Activated naive CD4-positive, alpha-beta T cell treated with anti-CD3 and anti-CD28 coated beads, Interleukin-2, amount 10 ng/mL, durations not matched to agents 7 days and 5 days (primary cell): ENCODE measurements at regions not wholly inside any gene's neighbourhood (a gene's known extent, or its start where the extent isn't known, plus 50 kb on each side); places are given as distances from the start of the nearest gene placed in this dataset.

Experiments
- CTCF ChIA-PET: fragments of 350-600 bp; sonication (Branson Sonifier 250); formaldehyde crosslinking; loops from one replicate; lab custom pipeline; 2021; ENCODE audit warnings: antibody characterized with exemption; lab: Charles Lee
- DNase-seq: peaks from one replicate; pipeline ENCODE4 v3.0.0-alpha.2; 2020
- H3K27ac Mint-ChIP-seq: one replicate; pipeline ENCODE4 v1.8.0; 2021; ENCODE audit warnings: mild to moderate bottlenecking, moderate library complexity, mixed read lengths
- H3K27me3 Mint-ChIP-seq: one replicate; pipeline ENCODE4 v1.8.0; 2021; ENCODE audit warnings: mild to moderate bottlenecking, mixed read lengths
- H3K36me3 Mint-ChIP-seq: one replicate; pipeline ENCODE4 v1.8.0; 2021; ENCODE audit warnings: mixed read lengths
- H3K4me1 Mint-ChIP-seq: one replicate; pipeline ENCODE4 v1.8.0; 2021; ENCODE audit warnings: mixed read lengths
- H3K4me3 Mint-ChIP-seq: one replicate; pipeline ENCODE4 v1.8.0; 2021; ENCODE audit warnings: mild to moderate bottlenecking, moderate library complexity, mixed read lengths
- H3K9me3 Mint-ChIP-seq: one replicate; pipeline ENCODE4 v1.8.0; 2021; ENCODE audit warnings: mixed read lengths

- Mint-ChIP-seq H3K27me3 (no peaks in the 10 kb centered on the region), H3K4me1 (no peaks in the 10 kb centered on the region), H3K36me3 (no peaks in the 10 kb centered on the region), H3K9me3 (peaks cover 17% of the 10 kb centered on the region), H3K4me3 (no peak overlapping the region), H3K27ac (no peak overlapping the region)
- no peak for DNase-seq
- CTCF ChIA-PET = no interaction called here
Observed at GRCh38 chr12:114974826-114975639, 291.1 kb upstream of the TBX3 start.

- H3K4me1 Mint-ChIP-seq = no peaks in the 10 kb centered on the region
- no peak overlapping the region for H3K4me3 Mint-ChIP-seq
- H3K36me3 Mint-ChIP-seq = no peaks in the 10 kb centered on the region
- no peak for DNase-seq
- peaks cover 12% of the 10 kb centered on the region for H3K9me3 Mint-ChIP-seq
- H3K27me3 Mint-ChIP-seq = no peaks in the 10 kb centered on the region
- CTCF ChIA-PET = no interaction called here
- H3K27ac Mint-ChIP-seq = no peak overlapping the region
Observed at GRCh38 chr12:114974333-114974732, 290.4 kb upstream of the TBX3 start.

DNA sequence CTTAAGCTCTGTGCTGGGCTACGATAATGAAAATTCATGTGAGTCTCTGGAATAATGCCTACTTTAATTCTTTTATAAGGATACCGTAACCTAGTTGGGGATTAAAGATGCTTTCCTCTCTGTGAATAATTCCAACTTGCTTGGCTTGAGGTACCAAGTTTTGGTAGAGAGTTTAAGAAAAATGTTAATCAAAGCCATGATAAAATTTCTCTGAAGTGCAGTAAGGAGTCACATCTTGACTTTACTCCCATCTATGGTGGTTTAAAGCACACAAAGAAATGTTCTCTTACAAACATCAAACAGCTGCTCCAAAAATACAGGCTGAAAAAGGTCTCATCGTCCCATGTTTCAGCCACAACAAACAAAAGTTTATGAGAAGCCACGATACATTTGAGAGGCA, 284.8 kb upstream of the TBX3 start:
- no peaks in the 10 kb centered on the region for H3K27me3 Mint-ChIP-seq
- H3K36me3 Mint-ChIP-seq = no peaks in the 10 kb centered on the region
- CTCF ChIA-PET = no interaction called here
- H3K9me3 Mint-ChIP-seq = peaks cover 1% of the 10 kb centered on the region
- DNase-seq = no peak
- H3K4me3 Mint-ChIP-seq = no peak overlapping the region
- H3K4me1 Mint-ChIP-seq = no peaks in the 10 kb centered on the region
- no peak overlapping the region for H3K27ac Mint-ChIP-seq

DNA sequence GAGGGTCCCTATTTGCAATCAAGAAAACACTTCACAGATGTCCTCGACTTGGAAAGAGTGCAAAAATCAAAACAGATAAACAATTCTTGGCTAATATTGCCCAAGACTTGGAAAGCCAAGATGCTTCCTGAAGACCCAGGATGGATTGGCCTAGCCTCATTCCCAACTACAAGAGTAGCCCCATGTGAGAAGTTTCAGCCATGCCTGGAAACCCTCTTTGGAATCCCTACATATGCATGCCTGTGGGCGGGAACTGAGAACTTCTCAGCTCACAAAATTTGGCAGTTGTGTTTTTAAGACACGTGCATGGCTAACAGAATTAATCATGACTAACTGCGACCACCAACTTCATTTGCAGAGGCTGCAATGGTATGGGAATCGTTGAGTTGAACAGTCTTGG, 283.2 kb upstream of the TBX3 start:
- Mint-ChIP-seq H3K36me3 (no peaks in the 10 kb centered on the region), H3K9me3 (peaks cover 1% of the 10 kb centered on the region), H3K27me3 (no peaks in the 10 kb centered on the region), H3K27ac (no peak overlapping the region), H3K4me3 (no peak overlapping the region), H3K4me1 (no peaks in the 10 kb centered on the region)
- no peak for DNase-seq
- CTCF ChIA-PET = no interaction called here

DNA sequence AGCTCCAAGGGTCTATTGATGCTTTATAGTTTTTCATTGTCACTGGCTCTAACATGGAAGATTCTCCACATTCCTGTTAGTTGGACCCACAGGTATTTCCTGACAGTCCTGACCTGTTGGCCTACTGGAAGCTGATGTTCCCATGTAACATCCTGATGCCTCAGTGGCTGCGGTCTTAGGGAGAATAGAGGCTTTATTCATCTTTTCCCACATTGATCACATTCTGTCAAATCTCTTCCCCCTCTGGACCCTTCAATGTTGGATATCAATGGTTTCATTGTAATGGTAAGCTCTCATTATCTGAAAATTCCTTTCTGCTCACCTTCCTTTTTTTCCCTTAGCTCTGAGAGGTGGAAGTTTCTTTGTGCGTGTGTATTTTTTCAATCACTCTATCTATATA, 280.9 kb upstream of the TBX3 start:
- DNase-seq = no peak
- Mint-ChIP-seq H3K4me1 (no peaks in the 10 kb centered on the region), H3K4me3 (no peak overlapping the region), H3K36me3 (no peaks in the 10 kb centered on the region), H3K27ac (no peak overlapping the region), H3K27me3 (no peaks in the 10 kb centered on the region), H3K9me3 (peaks cover 1% of the 10 kb centered on the region)
- CTCF ChIA-PET = no interaction called here

DNA sequence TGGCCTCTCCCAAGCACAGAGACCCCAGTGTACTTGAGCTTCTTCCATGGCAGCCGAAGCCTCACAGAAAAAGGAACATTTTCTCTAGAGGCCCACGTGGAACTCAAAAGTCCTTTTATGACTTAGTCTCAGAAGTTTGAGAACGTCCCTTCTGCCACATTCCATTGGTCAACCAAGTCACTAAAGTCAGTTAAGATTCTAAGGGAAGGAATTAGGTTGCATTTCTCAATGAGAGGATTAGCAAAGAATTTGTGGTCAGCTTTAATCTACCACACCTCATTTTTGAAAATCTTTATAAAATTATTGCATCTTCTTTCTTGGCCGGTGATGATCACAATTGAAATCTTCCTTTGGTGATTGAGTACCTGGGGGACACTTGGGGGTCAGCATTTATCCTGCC, 279.9 kb upstream of the TBX3 start:
- no peaks in the 10 kb centered on the region for H3K36me3 Mint-ChIP-seq
- no peaks in the 10 kb centered on the region for H3K4me1 Mint-ChIP-seq
- CTCF ChIA-PET = no interaction called here
- no peaks in the 10 kb centered on the region for H3K27me3 Mint-ChIP-seq
- H3K4me3 Mint-ChIP-seq = no peak overlapping the region
- H3K9me3 Mint-ChIP-seq = peaks cover 1% of the 10 kb centered on the region
- no peak overlapping the region for H3K27ac Mint-ChIP-seq
- DNase-seq = no peak

DNA sequence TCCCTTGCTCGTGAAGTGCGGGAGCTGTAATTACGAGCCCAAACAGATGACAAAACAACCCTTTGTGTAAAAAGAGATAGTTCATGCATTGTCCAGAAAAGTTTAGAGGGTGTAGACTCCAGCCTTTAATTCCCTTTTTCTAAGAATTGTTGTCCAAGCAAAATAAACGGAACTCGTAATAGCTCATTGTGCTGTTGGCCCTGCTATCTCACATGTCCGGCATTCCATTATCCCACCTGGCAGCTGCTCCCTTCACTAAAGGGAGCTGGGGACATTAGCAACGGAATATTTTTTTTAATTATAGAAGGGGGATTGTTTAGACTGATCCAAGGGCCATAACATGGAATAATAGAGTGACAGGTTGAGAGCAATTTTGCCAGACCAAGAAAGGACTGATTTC, 277.5 kb upstream of the TBX3 start:
- H3K27ac Mint-ChIP-seq = no peak overlapping the region
- no peak for DNase-seq
- H3K27me3 Mint-ChIP-seq = no peaks in the 10 kb centered on the region
- CTCF ChIA-PET = no interaction called here
- no peak overlapping the region for H3K4me3 Mint-ChIP-seq
- no peaks in the 10 kb centered on the region for H3K36me3 Mint-ChIP-seq
- peaks cover 3% of the 10 kb centered on the region for H3K9me3 Mint-ChIP-seq
- H3K4me1 Mint-ChIP-seq = no peaks in the 10 kb centered on the region

- Mint-ChIP-seq H3K27me3 (no peaks in the 10 kb centered on the region), H3K4me1 (no peaks in the 10 kb centered on the region), H3K4me3 (no peak overlapping the region), H3K27ac (no peak overlapping the region), H3K9me3 (peaks cover 2% of the 10 kb centered on the region), H3K36me3 (no peaks in the 10 kb centered on the region)
- no peak for DNase-seq
- CTCF ChIA-PET = no interaction called here
Observed at GRCh38 chr12:114958538-114958937, 274.6 kb upstream of the TBX3 start.

DNA sequence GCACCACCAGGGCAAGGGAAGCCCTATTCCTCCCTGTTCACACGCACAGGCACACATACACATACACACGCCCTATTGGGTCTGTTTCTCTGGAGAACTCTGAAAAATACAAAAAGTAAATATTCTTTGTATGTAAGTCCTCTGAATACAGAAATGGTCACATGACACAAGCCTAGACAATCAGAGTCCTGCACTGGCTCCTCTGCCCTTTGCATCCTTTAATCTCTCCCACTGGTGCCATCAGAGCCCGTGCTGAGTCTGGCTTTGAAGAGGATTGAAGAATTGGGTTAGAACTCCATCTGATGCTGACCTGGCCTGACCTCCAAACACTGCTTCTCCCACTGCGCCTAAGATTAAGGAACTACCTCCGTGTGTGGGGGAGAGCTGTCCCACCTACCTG, 273.2 kb upstream of the TBX3 start:
- CTCF ChIA-PET = no interaction called here
- Mint-ChIP-seq H3K4me3 (no peak overlapping the region), H3K9me3 (peaks cover 2% of the 10 kb centered on the region)

GRCh38 chr12:114955414-114956014, 271.5 kb upstream of the TBX3 start:
- no peaks in the 10 kb centered on the region for H3K27me3 Mint-ChIP-seq
- H3K27ac Mint-ChIP-seq = no peak overlapping the region
- H3K4me1 Mint-ChIP-seq = no peaks in the 10 kb centered on the region
- no peaks in the 10 kb centered on the region for H3K36me3 Mint-ChIP-seq
- no peak for DNase-seq
- peaks cover 2% of the 10 kb centered on the region for H3K9me3 Mint-ChIP-seq
- H3K4me3 Mint-ChIP-seq = no peak overlapping the region
- CTCF ChIA-PET = no interaction called here

More for the DNA sequence above, 273.2 kb upstream of the TBX3 start:
- Mint-ChIP-seq H3K36me3 (no peaks in the 10 kb centered on the region), H3K27ac (no peak overlapping the region), H3K27me3 (no peaks in the 10 kb centered on the region), H3K4me1 (no peaks in the 10 kb centered on the region)
- no peak for DNase-seq

DNA sequence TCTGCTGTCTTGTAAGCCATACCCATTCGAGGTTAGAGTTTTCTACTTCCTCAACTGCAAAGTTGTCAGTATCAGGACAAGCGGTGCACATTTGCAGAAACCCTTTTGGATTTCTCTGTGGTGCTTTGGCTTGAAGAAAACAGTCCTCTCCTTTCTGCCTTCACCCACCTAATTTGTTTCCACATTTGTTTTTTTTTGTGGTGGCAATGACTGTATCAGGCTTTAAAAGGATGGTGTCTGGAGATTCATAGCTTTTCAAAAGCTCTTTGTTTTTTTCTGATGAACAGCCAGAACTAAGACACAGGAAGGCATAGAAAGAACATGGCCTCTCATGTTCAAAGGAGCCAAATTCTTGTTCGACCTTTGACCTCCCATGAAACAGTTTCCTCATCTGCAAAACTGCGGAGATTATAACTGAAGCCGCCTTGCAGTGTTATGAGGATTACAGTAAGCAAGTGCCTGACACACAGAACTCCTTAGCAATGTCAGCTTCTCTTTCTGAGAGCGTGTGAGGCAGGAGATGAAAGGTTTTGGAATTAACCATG, 270.6 kb upstream of the TBX3 start:
- Mint-ChIP-seq H3K27me3 (no peaks in the 10 kb centered on the region), H3K9me3 (peaks cover 2% of the 10 kb centered on the region)
- CTCF ChIA-PET = no interaction called here

GRCh38 chr12:114952573-114953271, 268.7 kb upstream of the TBX3 start:
- DNase-seq = no peak
- CTCF ChIA-PET = no interaction called here
- Mint-ChIP-seq H3K27ac (no peak overlapping the region), H3K4me1 (no peaks in the 10 kb centered on the region), H3K9me3 (peaks cover 2% of the 10 kb centered on the region), H3K4me3 (no peak overlapping the region), H3K27me3 (no peaks in the 10 kb centered on the region), H3K36me3 (no peaks in the 10 kb centered on the region)

More for the DNA sequence above, 270.6 kb upstream of the TBX3 start:
- Mint-ChIP-seq H3K4me3 (no peak overlapping the region), H3K4me1 (no peaks in the 10 kb centered on the region), H3K36me3 (no peaks in the 10 kb centered on the region), H3K27ac (no peak overlapping the region)
- DNase-seq = no peak

GRCh38 chr12:114949058-114949820, 265.3 kb upstream of the TBX3 start:
- peaks cover 3% of the 10 kb centered on the region for H3K9me3 Mint-ChIP-seq

GRCh38 chr12:114945351-114945750, 261.4 kb upstream of the TBX3 start:
- no peaks in the 10 kb centered on the region for H3K27me3 Mint-ChIP-seq
- no peak for DNase-seq
- no peak overlapping the region for H3K27ac Mint-ChIP-seq
- H3K9me3 Mint-ChIP-seq = peaks cover 5% of the 10 kb centered on the region
- no peaks in the 10 kb centered on the region for H3K36me3 Mint-ChIP-seq
- H3K4me1 Mint-ChIP-seq = no peaks in the 10 kb centered on the region
- CTCF ChIA-PET = no interaction called here
- H3K4me3 Mint-ChIP-seq = no peak overlapping the region

More at GRCh38 chr12:114949058-114949820, 265.3 kb upstream of the TBX3 start:
- Mint-ChIP-seq H3K27ac (no peak overlapping the region), H3K36me3 (no peaks in the 10 kb centered on the region), H3K4me3 (no peak overlapping the region), H3K27me3 (no peaks in the 10 kb centered on the region), H3K4me1 (no peaks in the 10 kb centered on the region)
- DNase-seq = no peak
- CTCF ChIA-PET = no interaction called here
